PFSK-1 (cell line): ENCODE measurements at regions not wholly inside any gene's neighbourhood (a gene's known extent, or its start where the extent isn't known, plus 50 kb on each side); places are given as distances from the start of the nearest gene placed in this dataset.

Source experiments
- POLR2AphosphoS5 ChIP-seq: IDR thresholded peaks from 2 replicates; pipeline ENCODE4 v1.6.1; 2012; ENCODE audit warnings: low read depth, mild to moderate bottlenecking, control low read depth, low read length, moderate library complexity
- REST ChIP-seq, 2 experiments: IDR thresholded peaks; 2 replicates each; pipeline versions ENCODE4 v1.6.1 to v1.8.0; 2011 to 2012; ENCODE audit warnings: low read depth in 2 of 2, low read length in 2 of 2, control low read depth in 1 of 2, inconsistent platforms in 1 of 2, mild to moderate bottlenecking in 1 of 2, moderate library complexity in 1 of 2; ENCODE audit not compliant: insufficient read depth in 1 of 2
- SIN3A ChIP-seq: IDR thresholded peaks from 2 replicates; pipeline ENCODE4 v1.6.1; 2012; ENCODE audit warnings: mild to moderate bottlenecking, low read length, moderate library complexity, borderline replicate concordance; ENCODE audit not compliant: insufficient read depth

DNA sequence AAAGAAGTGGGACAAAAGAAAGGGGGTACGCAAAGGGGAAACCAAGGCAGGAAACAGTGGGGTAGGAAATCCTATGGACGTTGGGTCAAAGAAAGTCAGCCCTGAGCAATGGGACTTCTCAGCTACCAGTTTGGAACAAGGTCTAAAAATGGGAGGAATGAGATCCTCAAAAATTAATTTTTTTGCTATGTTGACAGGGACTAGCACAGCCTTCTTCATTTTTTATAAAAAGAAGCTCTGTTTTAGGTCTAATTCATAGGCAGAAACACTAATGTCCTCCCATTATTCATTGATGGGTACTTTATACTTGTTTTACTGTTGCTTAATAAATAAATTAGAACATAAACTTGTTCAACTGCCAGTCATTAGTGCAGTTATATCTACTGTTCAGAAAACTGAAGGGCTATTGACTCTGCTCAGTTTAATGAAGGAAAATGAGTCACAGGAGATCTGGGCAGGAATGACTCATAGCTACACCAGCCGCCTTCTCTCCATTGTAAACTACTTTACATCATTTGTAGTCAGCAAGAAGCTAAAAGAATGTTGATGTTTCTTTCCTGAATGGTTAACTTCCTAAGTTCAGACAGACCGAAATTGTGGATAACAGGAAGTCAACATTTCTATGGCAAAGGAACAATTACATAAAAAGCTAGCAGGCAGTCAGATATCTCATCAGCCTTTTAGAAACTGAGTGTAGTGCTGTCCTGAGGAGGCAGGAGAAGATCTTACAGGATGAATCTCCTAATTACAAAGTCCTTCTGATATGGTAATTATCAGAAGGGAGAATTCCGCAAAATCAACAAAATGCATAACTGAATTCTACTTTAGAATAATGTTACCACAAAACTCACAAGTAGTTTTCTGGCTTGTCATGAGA is 356.4 kb upstream of the PKN2 start:
- TF ChIP-seq REST (IDR thresholded peaks at IDR 0.05; ENCODE audit: insufficient read depth in 1 of 2, low read depth in 2 of 2, low read length in 2 of 2) (no peak), POLR2AphosphoS5 (no peak), SIN3A (no peak)
